Stimulated activated CD8-positive, alpha-beta memory T cell treated with anti-CD3 and anti-CD28 coated beads, Interleukin-7, amount 100 ng/mL, for 1 hour (primary cell): ENCODE measurements at regions not wholly inside any gene's neighbourhood (a gene's known extent, or its start where the extent isn't known, plus 50 kb on each side); places are given as distances from the start of the nearest gene placed in this dataset.

Experiments used
- DNase-seq, 2 donors: peaks; one replicate each; pipeline ENCODE4 v3.0.0-alpha.2; 2020; ENCODE audit warnings: low read depth in 2 of 2

GRCh38 chr3:157626817-157627216 is 123.6 kb upstream of the VEPH1 start:
- no peak for DNase-seq

DNA sequence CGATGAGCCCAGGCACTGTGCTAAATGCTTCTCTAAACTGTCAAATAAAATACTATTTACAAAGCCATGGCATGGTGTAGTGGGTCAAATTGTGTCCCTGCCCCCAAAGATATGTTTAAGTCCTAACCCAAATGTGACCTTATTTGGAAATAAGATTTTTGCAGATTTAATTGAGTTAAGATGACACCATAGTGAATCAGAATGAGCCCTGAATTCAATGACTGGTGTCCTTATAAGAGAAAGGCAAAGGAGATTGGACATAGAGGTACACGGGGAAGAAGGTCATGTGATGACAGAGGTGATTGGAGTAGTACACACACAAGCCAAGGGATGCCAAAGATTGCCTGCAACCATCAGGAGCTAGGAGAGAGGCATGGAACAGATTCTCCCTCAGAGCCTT is 121.6 kb upstream of the VEPH1 start:
- no peak for DNase-seq

- DNase-seq, result no peak
These were observed 115.7 kb upstream of the VEPH1 start for GRCh38 chr3:157618886-157619285.

- no peak for DNase-seq
These were observed 115.0 kb upstream of the VEPH1 start for GRCh38 chr3:157618075-157618760.

DNA sequence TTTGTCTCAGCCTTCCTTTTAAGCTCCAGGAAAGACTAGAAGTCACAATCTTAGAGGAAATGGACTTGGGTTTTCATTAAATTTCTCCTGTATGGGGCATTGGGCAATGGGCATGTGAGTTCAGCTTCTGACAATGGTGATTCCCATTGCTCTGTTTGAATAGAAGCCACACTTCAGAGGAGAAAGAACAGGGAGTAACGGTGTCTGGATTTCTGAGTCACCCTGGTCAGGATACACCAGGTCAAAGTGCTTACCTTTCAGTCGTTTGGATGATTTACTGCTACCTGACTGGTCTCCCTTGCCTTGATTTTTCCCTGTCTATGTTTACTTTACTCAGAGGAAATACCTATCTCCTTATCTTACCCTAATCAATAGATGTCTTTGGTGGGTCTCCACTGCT is 111.7 kb upstream of the VEPH1 start:
- DNase-seq, result no peak

GRCh38 chr3:157611536-157612076 is 108.4 kb upstream of the VEPH1 start:
- DNase-seq, result no peak

- no peak for DNase-seq
These were observed 107.8 kb upstream of the VEPH1 start for GRCh38 chr3:157610876-157611535.

DNA sequence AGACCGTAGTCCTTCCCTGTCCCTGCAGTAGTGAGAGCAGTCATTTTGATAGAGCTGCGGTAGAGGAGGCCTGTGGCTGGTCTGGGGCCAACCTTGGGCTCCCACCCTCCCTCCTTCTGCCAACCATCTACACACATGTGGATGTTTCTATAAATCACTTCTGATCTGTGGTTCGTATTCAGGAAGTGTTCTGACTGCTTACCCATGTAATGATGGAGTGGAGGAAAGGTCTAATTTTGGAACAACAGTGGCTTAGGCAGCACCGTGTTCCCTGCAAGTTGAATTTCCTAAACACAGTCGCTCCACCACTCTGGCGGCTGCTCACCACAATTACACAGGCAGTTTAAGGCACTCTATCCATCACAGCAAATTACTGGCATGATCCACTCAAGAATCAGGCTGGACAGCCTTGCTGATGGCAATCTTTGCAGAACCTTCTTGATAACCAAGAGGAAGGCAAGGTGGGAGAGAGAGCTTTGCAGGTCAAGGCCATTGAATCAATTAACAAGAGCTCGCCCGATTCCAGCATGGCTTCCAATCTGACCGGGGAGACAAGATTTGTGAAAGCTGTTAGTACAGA is 104.7 kb upstream of the VEPH1 start:
- no peak for DNase-seq

DNA sequence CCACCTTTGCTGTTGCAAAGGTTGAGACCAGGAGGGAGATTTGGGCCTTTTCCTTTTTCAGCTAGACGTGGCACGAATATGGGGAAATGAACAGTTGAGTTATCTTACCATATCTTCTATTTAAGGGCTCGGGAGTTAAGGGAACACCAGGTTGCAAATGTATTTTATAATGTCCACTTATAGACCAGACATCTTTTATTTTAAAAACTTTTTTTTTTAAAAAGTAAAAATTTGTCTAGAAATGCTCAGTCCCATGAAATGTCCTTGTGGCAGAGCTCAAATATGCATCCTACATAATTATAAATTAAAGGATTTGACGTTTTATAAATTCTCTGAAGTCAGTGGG is 103.6 kb upstream of the VEPH1 start:
- DNase-seq, result no peak

DNA sequence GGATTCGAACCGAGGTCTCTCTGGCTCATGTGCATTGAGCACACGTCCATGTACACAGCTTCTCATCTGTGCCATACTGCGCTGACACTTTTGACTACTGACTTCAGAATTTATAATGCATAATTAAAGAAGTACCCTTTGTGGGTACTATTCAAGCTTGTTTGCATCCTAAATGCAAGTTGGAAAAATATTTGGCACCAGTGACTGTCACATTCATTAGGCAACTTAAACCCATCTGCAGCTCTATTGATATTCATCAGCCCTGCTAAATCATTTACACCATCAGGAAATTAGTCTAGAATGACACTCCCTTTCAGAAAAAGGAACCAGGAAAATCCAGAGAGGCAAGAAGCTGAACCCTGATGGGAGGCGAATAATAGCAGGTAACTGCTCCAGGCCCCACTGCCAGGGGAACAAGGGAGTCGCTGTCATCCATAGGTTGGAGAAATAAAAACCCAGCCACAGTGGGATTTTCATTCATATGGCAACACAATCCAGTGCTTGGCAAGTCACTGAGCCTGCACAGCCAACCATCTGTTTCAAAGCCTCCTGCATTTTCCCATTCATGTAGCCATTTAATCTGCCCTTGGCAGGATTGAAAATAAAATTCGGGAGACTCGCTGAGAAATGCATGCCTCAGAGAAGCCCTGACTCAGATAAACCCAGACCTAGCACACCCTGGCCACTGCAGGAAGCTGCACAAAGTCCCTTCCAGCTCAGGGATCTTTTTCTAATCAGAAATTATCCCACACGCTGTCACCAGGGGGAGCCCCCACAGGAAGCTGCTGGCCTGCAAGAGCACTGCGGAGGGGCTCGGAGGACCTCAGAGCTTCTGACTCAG is 103.0 kb upstream of the VEPH1 start:
- peak; percentile 23 to 26 for DNase-seq

DNA sequence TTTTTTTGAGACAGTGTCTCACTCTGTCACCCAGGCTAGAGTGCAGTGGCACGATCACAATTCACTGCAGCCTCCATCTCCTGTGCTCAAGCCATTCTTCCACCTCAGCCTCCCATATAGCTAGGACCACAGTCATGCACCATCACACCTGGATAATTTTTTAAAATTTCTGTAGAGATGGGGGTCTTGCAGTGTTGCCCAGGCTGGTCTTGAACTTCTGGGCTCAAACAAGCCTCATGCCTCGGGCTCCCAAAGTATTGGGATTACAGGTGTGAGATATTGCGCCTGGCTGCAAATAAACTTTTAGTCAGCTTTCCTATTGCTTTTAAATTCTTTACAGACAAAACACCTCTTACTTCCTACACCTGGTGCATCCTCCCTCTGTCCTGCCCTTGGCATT is 102.1 kb upstream of the VEPH1 start:
- no peak for DNase-seq

- no peak for DNase-seq
These were observed 99.2 kb upstream of the VEPH1 start for GRCh38 chr3:157602424-157602823.

GRCh38 chr3:157595259-157595658 is 92.0 kb upstream of the VEPH1 start:
- DNase-seq, result no peak

DNA sequence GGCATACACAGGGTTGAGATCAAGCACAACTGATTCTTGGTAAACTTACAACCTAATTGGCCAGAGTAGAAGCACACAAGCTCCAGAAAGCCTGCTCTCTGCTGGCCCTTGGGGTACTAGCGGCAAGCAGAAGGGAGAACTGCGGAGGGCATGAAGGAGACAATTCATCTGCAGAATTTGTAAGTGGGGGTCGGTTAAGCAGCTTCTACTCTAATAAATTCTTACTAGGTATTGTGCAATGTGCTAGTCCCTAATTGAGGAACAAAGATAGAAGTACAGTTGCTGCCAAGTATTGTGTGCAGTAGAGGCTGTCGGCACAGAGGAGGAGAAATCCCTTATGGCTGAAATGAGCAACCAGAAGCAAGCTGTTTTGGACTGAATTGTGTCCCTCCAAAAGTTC is 91.2 kb upstream of the VEPH1 start:
- DNase-seq, result no peak

DNA sequence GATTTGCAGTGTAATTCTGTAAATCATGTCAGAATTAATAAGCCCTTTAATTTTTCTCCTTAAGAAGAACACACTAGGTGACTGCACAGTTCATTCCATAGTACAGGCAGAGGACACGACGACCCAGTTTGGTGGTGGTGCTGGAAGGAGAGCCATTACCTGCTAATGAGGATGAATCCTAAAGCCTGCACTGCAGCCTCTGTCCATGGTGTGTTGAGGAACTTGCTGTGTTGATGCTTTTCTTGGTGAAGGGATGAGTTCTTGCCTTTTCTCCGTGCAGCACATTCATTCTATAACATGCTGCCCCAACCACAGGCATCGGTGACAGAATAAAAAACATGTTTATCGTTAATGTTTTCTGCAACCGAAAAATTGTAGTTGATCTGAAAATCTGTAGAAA is 89.6 kb upstream of the VEPH1 start:
- no peak for DNase-seq

DNA sequence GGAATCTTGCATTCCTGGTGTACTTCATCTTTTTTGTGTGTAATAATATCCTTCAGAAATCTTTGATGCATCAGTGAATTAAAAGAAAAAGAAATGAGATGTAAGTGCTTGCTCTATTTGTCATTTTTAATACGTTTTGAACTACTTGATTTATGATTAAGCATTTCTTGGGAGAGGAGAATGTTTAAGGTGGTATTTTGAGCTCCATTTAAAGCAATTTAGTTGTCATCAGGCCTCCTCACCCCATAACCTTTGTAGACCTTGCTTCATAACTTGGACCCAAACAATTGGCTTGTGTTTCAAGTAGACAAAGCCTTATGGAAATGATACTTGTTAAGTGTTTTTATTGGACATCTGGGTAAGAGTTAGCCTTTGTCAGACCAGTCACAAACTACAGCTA is 87.1 kb upstream of the VEPH1 start:
- DNase-seq, result no peak

DNA sequence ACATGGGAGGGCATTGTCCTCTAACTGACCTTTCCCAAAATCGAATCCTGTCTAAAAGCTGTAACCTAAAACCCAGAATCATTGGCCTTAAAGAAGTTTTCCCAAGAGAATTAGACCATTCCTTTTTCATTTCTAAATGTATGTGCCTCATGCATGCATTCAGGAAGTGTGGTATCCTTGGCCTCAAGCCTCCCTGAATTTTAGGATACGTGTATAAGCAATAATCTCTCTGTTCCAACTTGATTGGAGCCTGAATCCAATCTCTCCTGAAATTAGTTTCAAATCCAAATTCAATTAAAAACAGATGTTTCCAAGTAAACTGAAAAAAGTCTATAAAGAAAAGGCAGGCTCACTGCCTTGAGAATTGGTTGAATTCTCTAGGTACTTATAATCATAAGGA is 86.0 kb upstream of the VEPH1 start:
- no peak for DNase-seq

- DNase-seq, result no peak
These were observed 85.3 kb upstream of the VEPH1 start for GRCh38 chr3:157588386-157589060.

GRCh38 chr3:157586293-157586692 is 83.1 kb upstream of the VEPH1 start:
- DNase-seq, result no peak

- no peak for DNase-seq
These were observed 82.2 kb upstream of the VEPH1 start for GRCh38 chr3:157585386-157585785.

- no peak for DNase-seq
These were observed 79.4 kb upstream of the VEPH1 start for GRCh38 chr3:157582637-157582973.
